ENCODE measurements at regions not wholly inside any gene's neighbourhood (a gene's known extent, or its start where the extent isn't known, plus 50 kb on each side); places are given as distances from the start of the nearest gene placed in this dataset.

- Histone ChIP-seq H3K36me3 (ENCODE audit: low read depth) (no peaks in the 10 kb centered on the region), H3K9me3 (no peaks in the 10 kb centered on the region), H3K4me3 (no peak overlapping the region), H3K4me1 (ENCODE audit: low read depth) (peaks cover 12% of the 10 kb centered on the region)
- DNase-seq (peak in 1 of 3 donors; percentile 55), ATAC-seq (no peak)
- intact Hi-C loops (cut with DNase I, micrococcal nuclease): no loop called here
- TF ChIP-seq CTCF (IDR thresholded peaks at IDR 0.05): peak; percentile 36
These were observed 769.4 kb upstream of the GOLIM4 start for GRCh38 chr3:168865022-168865551.

- TF ChIP-seq CTCF (IDR thresholded peaks at IDR 0.05): no peak
- peak in 1 of 3 donors; percentile 10 for DNase-seq
- peaks cover 12% of the 10 kb centered on the region for H3K4me1 ChIP-seq (ENCODE audit: low read depth)
- no peak overlapping the region for H3K4me3 ChIP-seq
- peak; percentile 46 for ATAC-seq
- H3K36me3 ChIP-seq (ENCODE audit: low read depth): no peaks in the 10 kb centered on the region
- no peaks in the 10 kb centered on the region for H3K9me3 ChIP-seq
- intact Hi-C loops (cut with DNase I, micrococcal nuclease): no loop called here
These were observed 768.6 kb upstream of the GOLIM4 start for GRCh38 chr3:168864107-168865021.

GRCh38 chr3:168863561-168863960 lies 767.8 kb upstream of the GOLIM4 start:
- intact Hi-C loops (cut with DNase I, micrococcal nuclease): no loop called here
- no peak overlapping the region for H3K4me3 ChIP-seq
- no peaks in the 10 kb centered on the region for H3K9me3 ChIP-seq
- peaks cover 12% of the 10 kb centered on the region for H3K4me1 ChIP-seq (ENCODE audit: low read depth)
- ATAC-seq: no peak
- no peaks in the 10 kb centered on the region for H3K36me3 ChIP-seq (ENCODE audit: low read depth)
- DNase-seq: no peak
- no peak for TF ChIP-seq CTCF (IDR thresholded peaks at IDR 0.05)

GRCh38 chr3:168862466-168862865 lies 766.7 kb upstream of the GOLIM4 start:
- Histone ChIP-seq H3K4me1 (ENCODE audit: low read depth) (peaks cover 12% of the 10 kb centered on the region), H3K9me3 (no peaks in the 10 kb centered on the region), H3K36me3 (ENCODE audit: low read depth) (no peaks in the 10 kb centered on the region), H3K4me3 (no peak overlapping the region)
- intact Hi-C loops (cut with DNase I, micrococcal nuclease): no loop called here
- peak; percentile 79 for ATAC-seq
- peak in 1 of 3 donors; percentile 50 for DNase-seq
- TF ChIP-seq CTCF (IDR thresholded peaks at IDR 0.05): no peak

GRCh38 chr3:168860592-168860991 lies 764.9 kb upstream of the GOLIM4 start:
- Histone ChIP-seq H3K36me3 (ENCODE audit: low read depth) (no peaks in the 10 kb centered on the region), H3K4me1 (ENCODE audit: low read depth) (peaks cover 9% of the 10 kb centered on the region), H3K9me3 (no peaks in the 10 kb centered on the region), H3K4me3 (no peak overlapping the region)
- TF ChIP-seq CTCF (IDR thresholded peaks at IDR 0.05): no peak
- intact Hi-C loops (cut with DNase I, micrococcal nuclease): no loop called here
- DNase-seq: no peak
- ATAC-seq: no peak
